Esophagus muscularis mucosa (tissue), 4 donors: ENCODE measurements at regions not wholly inside any gene's neighbourhood (a gene's known extent, or its start where the extent isn't known, plus 50 kb on each side); places are given as distances from the start of the nearest gene placed in this dataset.

Source experiments
- DNase-seq: peaks from one replicate; pipeline ENCODE4 v3.0.0-alpha.2; 2017; ENCODE audit errors: extremely low spot score
- H3K27ac ChIP-seq, 4 donors: fragments of 200-600 bp; sonication (generic); replicated peaks in 1 of 4; 1 replicate in 3 of 4; 2 replicates in 1 of 4; pipeline ENCODE4 v1.5.1; 2016 to 2019; ENCODE audit warnings: mild to moderate bottlenecking in 1 of 4
- H3K27me3 ChIP-seq, 4 donors: fragments of 200-600 bp; sonication (generic); one replicate each; pipeline versions ENCODE4 v1.5.1 to v1.6.0; 2016 to 2019
- H3K36me3 ChIP-seq, 4 donors: fragments of 200-600 bp; sonication (generic); one replicate each; pipeline ENCODE4 v1.5.1; 2016 to 2019
- H3K4me1 ChIP-seq, 4 donors: fragments of 200-600 bp; sonication (generic); one replicate each; pipeline ENCODE4 v1.5.1; 2016 to 2019
- H3K4me3 ChIP-seq, 4 donors: fragments of 200-600 bp; sonication (generic); 1 replicate in 2 of 4; 2 replicates in 2 of 4; pipeline ENCODE4 v1.5.1; 2016 to 2019; ENCODE audit warnings: mild to moderate bottlenecking in 4 of 4, moderate library complexity in 1 of 4
- H3K9me3 ChIP-seq, 4 donors: fragments of 200-600 bp; sonication (generic); 1 replicate in 3 of 4; 2 replicates in 1 of 4; pipeline ENCODE4 v1.5.1; 2016 to 2019
- EP300 ChIP-seq: sonication (generic); formaldehyde crosslinking; IDR thresholded peaks from one replicate; pipeline ENCODE4 v1.6.1; 2017; ENCODE audit warnings: antibody characterized with exemption
- POLR2A ChIP-seq: fragments of 450-650 bp; IDR thresholded peaks from one replicate; pipeline ENCODE4 v1.6.1; 2017; ENCODE audit warnings: antibody characterized with exemption, moderate library complexity, mild to moderate bottlenecking, low read depth
- POLR2AphosphoS5 ChIP-seq, 2 donors: sonication (generic); formaldehyde crosslinking; IDR thresholded peaks; one replicate each; pipeline ENCODE4 v1.6.1; 2017; ENCODE audit warnings: antibody characterized with exemption in 2 of 2
- WGBS: methylation state at CpG from one replicate; pipeline ENCODE4 v1.1.5; 2018; 5-methylcytosine and 5-hydroxymethylcytosine counted together
- intact Hi-C: fragments of 100-400 bp; cut with DNase I; formaldehyde crosslinking; loops from one replicate; pipeline ENCODE4 v1.15.1; 2023
- TF ChIP-seq, protein P1 (sequence below), 3 experiments: fragments of 200-600 bp in 2 of 3; fragments of 450-650 bp in 1 of 3; sonication (generic) in 2 of 3; IDR thresholded peaks; one replicate each; pipeline ENCODE4 v1.5.1; 2017 to 2019; ENCODE audit warnings: antibody characterized with exemption in 3 of 3, mild to moderate bottlenecking in 2 of 3, moderate library complexity in 1 of 3

DNA sequence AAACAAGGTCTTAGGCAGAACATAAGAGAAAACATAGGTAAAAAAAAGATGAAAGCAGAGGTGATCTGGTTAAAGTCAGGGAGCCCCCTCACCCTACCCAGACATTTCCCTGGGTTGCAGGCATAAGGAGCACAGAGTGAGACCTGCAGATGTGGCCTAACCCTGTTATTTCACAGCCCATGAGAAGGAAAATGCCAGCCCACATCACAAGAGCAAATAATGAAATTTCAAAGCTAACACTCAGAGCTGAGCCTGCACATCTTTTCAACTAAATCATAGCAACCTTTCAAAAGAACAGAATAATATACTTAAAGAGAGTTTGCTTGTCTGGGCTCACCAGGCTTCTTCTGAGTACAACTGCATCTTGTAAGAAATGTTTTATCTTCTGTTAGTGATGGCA lies 295.4 kb downstream of the RPAP3 start:
- H3K36me3 ChIP-seq: no peaks in the 10 kb centered on the region
- peaks cover 0 to 4% (median 2%) of the 10 kb centered on the region in 4 donors for H3K4me1 ChIP-seq
- no peaks in the 10 kb centered on the region for H3K27me3 ChIP-seq
- no peak overlapping the region for H3K27ac ChIP-seq
- TF ChIP-seq POLR2AphosphoS5 (IDR thresholded peaks at IDR 0.05) (no peak), POLR2A (no peak), EP300 (no peak)
- TF ChIP-seq, protein P1, sequence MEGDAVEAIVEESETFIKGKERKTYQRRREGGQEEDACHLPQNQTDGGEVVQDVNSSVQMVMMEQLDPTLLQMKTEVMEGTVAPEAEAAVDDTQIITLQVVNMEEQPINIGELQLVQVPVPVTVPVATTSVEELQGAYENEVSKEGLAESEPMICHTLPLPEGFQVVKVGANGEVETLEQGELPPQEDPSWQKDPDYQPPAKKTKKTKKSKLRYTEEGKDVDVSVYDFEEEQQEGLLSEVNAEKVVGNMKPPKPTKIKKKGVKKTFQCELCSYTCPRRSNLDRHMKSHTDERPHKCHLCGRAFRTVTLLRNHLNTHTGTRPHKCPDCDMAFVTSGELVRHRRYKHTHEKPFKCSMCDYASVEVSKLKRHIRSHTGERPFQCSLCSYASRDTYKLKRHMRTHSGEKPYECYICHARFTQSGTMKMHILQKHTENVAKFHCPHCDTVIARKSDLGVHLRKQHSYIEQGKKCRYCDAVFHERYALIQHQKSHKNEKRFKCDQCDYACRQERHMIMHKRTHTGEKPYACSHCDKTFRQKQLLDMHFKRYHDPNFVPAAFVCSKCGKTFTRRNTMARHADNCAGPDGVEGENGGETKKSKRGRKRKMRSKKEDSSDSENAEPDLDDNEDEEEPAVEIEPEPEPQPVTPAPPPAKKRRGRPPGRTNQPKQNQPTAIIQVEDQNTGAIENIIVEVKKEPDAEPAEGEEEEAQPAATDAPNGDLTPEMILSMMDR (IDR thresholded peaks at IDR 0.05): no peak
- H3K9me3 ChIP-seq: no peaks in the 10 kb centered on the region
- intact Hi-C loops: no loop called here
- no peak overlapping the region for H3K4me3 ChIP-seq
- no peak for DNase-seq

DNA sequence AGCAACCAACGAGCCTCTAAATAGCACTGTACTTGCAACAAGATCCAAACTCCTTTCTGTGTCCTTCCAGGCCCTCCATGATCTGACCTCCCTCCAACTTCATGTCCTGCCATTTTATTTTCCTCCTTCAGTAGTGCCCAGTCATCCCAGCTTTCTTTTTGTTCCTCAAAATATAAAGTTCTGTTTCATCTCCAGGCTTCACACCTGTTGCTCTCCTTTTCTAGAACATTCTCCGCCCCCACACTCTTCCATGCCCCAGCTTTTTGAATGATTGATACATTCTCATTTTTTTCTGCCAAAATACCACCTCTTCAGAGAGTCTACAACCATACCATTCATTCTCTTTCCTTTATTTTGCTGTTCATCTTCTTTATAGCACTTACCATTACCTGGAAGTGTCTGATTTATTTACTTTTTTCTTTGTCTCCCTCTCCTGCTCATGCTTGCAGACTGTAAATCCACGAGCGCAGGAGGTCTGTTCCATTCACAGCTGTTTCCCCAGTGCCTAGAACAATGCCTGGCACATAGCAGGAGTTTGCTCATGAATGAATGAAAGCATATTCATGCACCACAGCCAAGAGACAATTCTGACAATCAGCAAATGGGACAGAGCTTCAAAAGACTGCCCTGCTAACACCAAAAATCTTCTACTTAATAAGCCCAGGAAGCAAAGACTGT lies 296.4 kb downstream of the RPAP3 start:
- intact Hi-C loops: loop anchor here (5.0 kb wide), 1 partner anchor 377 kb away; no protein-coding TSS in a partner anchor

DNA sequence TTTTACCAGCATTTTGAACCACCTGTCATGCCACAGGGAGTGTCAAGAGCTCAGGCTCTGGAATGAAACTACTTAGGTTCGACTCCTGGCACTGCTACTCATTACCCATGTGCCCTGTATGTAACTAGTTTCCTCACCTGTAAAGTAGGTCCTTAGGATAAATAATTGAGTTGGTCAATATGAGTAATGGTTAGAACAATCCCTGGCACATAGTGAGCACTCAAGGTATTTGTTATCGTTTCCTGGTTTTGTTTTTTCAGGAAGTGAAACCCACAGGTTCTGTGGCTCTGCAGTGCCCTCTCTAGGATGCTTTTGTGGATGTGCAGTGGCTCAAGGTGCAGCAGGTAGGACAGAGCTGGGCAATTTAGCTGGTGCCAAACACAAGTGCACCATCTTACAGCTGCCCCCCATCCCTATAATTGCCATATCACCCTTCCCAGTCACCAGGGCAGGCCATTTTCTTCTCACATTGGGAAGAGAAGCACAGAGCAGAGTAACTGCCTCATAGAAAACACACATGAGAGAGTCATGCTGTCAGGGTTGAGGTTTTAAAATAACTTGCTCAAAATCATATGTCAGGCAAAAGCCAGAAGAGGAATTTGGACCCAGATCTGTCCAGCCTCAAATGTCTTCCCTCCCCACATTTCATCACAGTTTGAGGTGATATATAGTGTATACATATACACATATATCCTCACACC lies 297.5 kb downstream of the RPAP3 start:
- Histone ChIP-seq H3K27me3 (no peaks in the 10 kb centered on the region), H3K9me3 (no peaks in the 10 kb centered on the region), H3K4me3 (no peak overlapping the region), H3K4me1 (peaks cover 0 to 4% (median 2%) of the 10 kb centered on the region in 4 donors), H3K36me3 (no peaks in the 10 kb centered on the region), H3K27ac (no peak overlapping the region)
- 60% methylated on average over 2 of the region's 2 CpGs for WGBS
- intact Hi-C loops: loop anchor here (5.0 kb wide), 1 partner anchor 376 kb away; no protein-coding TSS in a partner anchor
- TF ChIP-seq EP300 (no peak), POLR2AphosphoS5 (IDR thresholded peaks at IDR 0.05) (no peak), POLR2A (no peak)
- TF ChIP-seq, protein P1 (IDR thresholded peaks at IDR 0.05): peak in 1 of 3 experiments; percentile 10
- no peak for DNase-seq

More for the DNA sequence above, 296.4 kb downstream of the RPAP3 start:
- Histone ChIP-seq H3K36me3 (no peaks in the 10 kb centered on the region), H3K4me3 (no peak overlapping the region), H3K9me3 (no peaks in the 10 kb centered on the region), H3K27ac (no peak overlapping the region), H3K4me1 (peaks cover 0 to 4% (median 2%) of the 10 kb centered on the region in 4 donors), H3K27me3 (no peaks in the 10 kb centered on the region)
- WGBS: 85% methylated on average over 4 of the region's 4 CpGs
- TF ChIP-seq, protein P1 (IDR thresholded peaks at IDR 0.05): no peak
- TF ChIP-seq EP300 (no peak), POLR2AphosphoS5 (IDR thresholded peaks at IDR 0.05) (no peak), POLR2A (no peak)
- no peak for DNase-seq

DNA sequence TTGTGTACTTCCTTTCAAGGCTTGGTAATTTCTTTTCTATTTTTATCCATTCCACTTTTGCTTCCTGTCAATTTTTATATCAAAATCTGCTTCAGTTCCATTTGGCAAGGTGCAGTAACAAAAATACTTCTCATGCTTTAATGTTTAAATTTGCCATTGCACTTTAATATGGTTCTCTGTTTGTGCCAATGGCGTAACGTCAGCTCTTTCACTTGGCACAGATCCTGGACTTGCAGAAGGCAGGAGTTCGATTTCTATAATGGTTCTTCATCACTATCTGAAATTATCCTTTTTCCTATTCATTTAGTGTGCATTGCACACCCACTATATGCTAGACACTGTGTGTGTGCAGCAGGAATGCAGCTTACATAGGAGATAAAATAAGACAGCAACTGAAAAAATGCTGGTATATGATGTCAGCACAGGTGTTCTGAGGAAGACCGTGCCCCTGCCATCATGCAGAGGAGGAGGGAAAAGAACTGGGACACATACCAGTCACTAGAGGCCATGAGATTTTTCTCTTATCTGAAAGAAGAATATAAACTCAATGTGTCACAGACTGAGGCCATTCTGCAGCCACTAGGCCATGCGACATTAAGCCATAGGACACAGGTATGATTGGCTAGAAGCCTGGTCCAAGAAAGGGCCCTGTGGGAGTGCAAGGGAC lies 298.2 kb downstream of the RPAP3 start:
- intact Hi-C loops: loop anchor here (5.0 kb wide), 1 partner anchor 375 kb away; no protein-coding TSS in a partner anchor
- no peak for DNase-seq
- H3K27me3 ChIP-seq: no peaks in the 10 kb centered on the region
- no peaks in the 10 kb centered on the region for H3K9me3 ChIP-seq
- 49% methylated on average over 5 of the region's 5 CpGs for WGBS
- no peak overlapping the region for H3K4me3 ChIP-seq
- no peaks in the 10 kb centered on the region for H3K36me3 ChIP-seq
- peaks cover 0 to 4% (median 2%) of the 10 kb centered on the region in 4 donors for H3K4me1 ChIP-seq
- TF ChIP-seq POLR2A: no peak
- TF ChIP-seq POLR2AphosphoS5 (IDR thresholded peaks at IDR 0.05): no peak
- TF ChIP-seq, protein P1 (IDR thresholded peaks at IDR 0.05): no peak
- TF ChIP-seq EP300: no peak
- no peak overlapping the region for H3K27ac ChIP-seq
